HFF-Myc (cell line): ENCODE measurements at regions not wholly inside any gene's neighbourhood (a gene's known extent, or its start where the extent isn't known, plus 50 kb on each side); places are given as distances from the start of the nearest gene placed in this dataset.
"Not testable (repeated sequence)": the region's sequence is repeated elsewhere in the genome, so short reads cannot be mapped to it uniquely, and the experiment has no call there.

Experiments
- DNase-seq: peaks from one replicate; pipeline ENCODE4 v3.0.0-alpha.2; 2011; ENCODE audit warnings: low read depth; ENCODE audit errors: extremely low read depth
- H3K4me3 ChIP-seq: replicated peaks from 2 replicates; pipeline ENCODE4 v1.5.1; 2011; ENCODE audit warnings: low read depth, mild to moderate bottlenecking, control low read depth, low read length
- TF ChIP-seq, protein P1 (sequence below): IDR thresholded peaks from 2 replicates; pipeline ENCODE4 v1.5.1; 2012; ENCODE audit warnings: mild to moderate bottlenecking, low read depth, low read length, control low read depth; ENCODE audit errors: missing control alignments

DNA sequence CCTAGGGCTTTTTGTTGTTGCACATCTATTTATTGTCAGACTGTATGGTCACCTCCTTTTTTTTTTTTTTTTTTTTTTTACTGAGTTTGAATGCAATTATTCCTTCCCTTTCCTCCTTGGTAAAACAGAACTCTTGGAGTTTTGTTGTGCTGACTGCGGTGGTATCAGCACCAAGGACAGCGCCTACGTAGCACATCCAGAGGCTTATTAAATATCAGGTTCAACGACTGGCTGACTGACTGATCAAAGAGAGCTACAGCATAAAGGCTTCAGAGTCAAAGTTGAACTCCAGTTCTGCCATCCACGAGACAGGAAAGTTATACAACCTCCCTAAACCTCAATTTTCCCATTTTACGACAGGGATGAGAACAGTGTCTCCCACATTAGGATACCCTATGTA lies 86.1 kb upstream of the RBFOX1 start:
- no peak overlapping the region for H3K4me3 ChIP-seq
- TF ChIP-seq, protein P1, sequence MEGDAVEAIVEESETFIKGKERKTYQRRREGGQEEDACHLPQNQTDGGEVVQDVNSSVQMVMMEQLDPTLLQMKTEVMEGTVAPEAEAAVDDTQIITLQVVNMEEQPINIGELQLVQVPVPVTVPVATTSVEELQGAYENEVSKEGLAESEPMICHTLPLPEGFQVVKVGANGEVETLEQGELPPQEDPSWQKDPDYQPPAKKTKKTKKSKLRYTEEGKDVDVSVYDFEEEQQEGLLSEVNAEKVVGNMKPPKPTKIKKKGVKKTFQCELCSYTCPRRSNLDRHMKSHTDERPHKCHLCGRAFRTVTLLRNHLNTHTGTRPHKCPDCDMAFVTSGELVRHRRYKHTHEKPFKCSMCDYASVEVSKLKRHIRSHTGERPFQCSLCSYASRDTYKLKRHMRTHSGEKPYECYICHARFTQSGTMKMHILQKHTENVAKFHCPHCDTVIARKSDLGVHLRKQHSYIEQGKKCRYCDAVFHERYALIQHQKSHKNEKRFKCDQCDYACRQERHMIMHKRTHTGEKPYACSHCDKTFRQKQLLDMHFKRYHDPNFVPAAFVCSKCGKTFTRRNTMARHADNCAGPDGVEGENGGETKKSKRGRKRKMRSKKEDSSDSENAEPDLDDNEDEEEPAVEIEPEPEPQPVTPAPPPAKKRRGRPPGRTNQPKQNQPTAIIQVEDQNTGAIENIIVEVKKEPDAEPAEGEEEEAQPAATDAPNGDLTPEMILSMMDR = no peak
- DNase-seq = no peak

DNA sequence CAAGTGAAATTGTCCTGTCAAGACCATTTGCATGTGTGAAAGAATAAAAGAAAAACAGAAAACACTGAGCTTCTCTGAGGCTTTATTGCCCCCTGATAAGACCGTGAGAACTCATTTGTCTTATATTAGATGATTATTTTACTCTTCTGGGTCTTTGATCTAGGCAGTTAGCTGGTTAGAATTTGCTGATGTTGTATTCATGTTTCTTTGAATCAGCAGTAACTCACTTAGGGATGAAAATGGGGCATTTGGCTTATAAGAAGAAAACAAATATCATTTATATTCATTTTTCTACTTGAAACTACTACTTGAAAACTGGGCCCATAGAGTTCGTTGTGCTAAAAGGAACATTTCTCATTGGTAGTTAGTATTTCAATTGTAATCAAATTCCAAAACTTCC lies 93.1 kb upstream of the RBFOX1 start:
- no peak for DNase-seq
- no peak overlapping the region for H3K4me3 ChIP-seq
- TF ChIP-seq, protein P1 = no peak

DNA sequence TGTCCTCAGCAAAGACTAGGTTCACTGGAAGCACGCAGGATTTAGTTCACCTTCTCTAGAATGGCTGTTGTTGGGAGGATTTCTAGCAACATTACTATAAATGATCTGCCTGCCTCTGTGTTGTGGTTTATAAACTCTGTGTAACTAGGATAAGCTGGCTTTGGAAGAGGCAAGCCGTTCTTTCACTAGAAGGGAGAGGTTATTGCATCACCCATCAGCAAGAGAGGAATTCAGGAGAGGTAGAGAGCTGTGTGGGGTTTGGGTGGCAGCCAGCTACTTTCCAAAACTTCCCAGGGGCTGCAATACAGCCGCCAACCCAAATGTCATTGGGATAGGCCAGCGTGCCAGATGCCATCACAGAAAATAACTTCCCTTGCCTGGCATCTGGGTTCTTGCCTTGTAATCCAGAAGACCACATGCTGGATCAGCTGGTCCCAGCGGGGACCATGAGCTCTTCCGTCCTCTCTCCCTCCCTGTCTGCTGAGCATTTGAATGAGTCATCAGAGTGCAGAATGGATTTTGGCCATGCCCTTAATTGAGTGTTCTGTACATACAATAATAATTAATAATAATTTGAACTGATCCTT lies 95.7 kb upstream of the RBFOX1 start:
- TF ChIP-seq, protein P1 = no peak
- no peak for DNase-seq
- H3K4me3 ChIP-seq = no peak overlapping the region

DNA sequence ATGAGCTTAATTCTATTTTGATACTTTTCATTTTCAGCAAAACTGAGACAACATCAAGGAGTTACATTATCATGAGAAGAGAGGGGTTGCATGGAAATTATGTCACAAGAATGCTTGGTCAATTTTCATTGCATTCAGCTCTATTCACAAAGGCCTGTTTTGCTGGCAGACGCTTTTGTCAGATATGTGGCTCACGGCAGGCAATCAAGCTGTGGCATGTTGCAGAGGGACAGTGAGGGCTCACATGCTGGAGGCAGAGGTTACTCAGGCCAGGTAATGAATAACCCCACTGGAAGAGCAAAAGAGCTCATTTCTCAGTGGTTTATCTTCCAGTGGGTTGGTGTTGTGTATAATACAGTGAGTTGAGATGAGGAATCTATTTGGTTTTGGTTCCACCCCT lies 98.7 kb upstream of the RBFOX1 start:
- no peak overlapping the region for H3K4me3 ChIP-seq
- TF ChIP-seq, protein P1 = no peak
- DNase-seq = no peak

DNA sequence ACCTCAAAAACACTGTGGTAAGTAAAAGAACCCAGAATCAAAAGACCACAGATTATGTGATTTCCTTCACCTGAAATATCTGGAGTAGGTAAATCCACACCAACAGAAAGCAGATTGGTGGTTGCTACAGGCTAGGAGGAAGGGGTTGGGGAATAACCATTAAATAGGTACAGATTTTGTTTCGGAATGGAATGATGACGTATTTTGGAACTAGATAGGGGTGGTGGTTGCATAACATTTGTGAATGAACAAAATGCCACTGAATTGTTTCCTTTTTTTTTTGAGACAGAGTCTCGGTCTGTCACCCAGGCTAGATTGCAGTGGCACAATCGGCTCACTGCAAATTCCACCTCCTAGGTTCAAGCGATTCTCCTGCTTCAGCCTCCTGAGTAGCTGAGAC lies 100.9 kb upstream of the RBFOX1 start:
- TF ChIP-seq, protein P1 = no peak
- no peak for DNase-seq
- no peak overlapping the region for H3K4me3 ChIP-seq

DNA sequence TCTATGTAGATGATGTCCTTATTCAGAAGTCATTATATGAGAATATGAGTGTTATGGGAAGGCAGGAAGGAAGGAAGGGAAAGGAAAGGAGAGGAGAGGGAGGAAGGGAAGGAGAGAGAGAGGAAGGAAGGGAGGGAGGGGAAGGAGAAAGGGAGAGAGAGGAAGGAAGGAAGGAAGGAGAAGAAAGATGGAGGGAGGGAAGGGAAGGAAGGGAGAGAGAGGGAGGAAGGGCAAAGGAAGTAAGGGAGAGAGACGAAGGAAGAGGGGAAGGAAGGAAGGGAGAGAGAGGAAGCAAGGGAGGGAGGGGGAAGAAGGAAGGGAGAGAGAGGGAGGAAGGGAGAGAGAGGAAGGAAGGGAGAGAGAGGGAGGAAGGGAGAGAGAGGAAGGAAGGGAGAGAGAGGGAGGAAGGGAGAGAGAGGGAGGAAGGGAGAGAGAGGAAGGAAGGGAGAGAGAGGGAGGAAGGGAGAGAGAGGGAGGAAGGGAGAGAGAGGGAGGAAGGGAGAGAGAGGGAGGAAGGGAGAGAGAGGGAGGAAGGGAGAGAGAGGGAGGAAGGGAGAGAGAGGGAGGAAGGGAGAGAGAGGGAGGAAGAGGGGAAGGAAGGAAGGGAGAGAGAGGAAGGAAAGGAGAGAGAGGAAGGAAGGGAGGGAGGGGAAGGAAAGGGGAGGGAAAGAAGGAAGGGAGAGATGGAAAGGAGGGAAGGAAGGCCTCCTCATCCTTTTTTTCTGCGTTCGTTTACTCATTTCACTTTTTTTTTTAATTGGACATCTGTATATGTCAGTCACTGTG lies 103.0 kb upstream of the RBFOX1 start:
- not testable (repeated sequence) for H3K4me3 ChIP-seq, DNase-seq

DNA sequence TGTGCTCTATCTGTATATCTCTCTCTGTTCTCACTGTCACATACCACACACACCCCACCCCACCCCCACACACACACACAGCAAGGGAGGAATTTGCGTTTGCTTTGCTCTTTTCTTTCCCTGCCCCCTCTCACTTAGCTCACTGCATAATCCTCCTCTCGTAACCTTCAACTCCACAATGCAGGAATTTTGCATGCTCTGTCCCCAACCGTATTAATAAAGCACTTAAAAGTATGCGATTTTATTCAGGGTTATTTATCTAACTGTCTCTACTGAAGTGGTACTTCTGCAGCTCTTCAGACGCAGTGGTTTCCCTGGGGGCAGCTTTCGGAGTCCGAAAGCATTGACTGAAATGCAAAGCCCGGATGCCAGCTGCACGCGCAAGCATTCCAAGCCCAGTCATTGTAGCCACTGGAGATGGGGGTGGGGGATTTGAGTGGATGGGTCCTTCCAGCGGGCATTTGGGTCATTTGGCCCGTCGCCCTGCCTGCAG lies 105.4 kb upstream of the RBFOX1 start:
- TF ChIP-seq, protein P1 = no peak
- no peak overlapping the region for H3K4me3 ChIP-seq
- DNase-seq = no peak
